ENCODE measurements at regions not wholly inside any gene's neighbourhood (a gene's known extent, or its start where the extent isn't known, plus 50 kb on each side); places are given as distances from the start of the nearest gene placed in this dataset.

DNA sequence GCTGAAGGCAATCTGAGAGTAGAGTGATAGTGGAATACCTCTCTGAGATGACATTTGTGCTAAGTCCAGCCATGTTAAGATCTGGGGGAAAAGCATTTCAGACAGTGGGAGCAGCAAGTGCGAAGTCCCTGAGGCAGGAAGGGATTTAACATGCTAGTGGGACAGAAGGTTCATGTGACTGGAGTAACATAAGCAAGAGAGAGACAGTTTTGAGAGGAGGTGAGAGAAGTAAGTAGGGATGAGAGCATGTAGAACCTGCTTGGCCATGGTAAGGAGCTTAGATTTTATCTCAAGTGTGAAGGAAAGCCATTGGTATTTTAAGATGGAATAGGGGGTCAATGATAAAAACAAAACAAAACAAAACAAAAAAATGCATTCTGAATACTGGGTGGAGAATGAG is 358.6 kb upstream of the KCNH8 start:
- intact Hi-C loops (cut with DNase I) = no loop called here
- no peak overlapping the region for H3K9ac ChIP-seq (ENCODE audit: low read depth in 2 of 2, low read length in 2 of 2)
- DNase-seq = no peak

GRCh38 chr3:18787441-18787840 is 360.9 kb upstream of the KCNH8 start:
- no peaks in the 10 kb centered on the region for H3K4me1 ChIP-seq
- no peaks in the 10 kb centered on the region for H3K36me3 ChIP-seq
- intact Hi-C loops (cut with DNase I) = no loop called here
- no peak overlapping the region for H3K9ac ChIP-seq (ENCODE audit: low read depth in 2 of 2, low read length in 2 of 2)
- H3K9me3 ChIP-seq = no peaks in the 10 kb centered on the region
- H3K27me3 ChIP-seq = no peaks in the 10 kb centered on the region
- H3K4me3 ChIP-seq = no peak overlapping the region
- no peak overlapping the region for H3K27ac ChIP-seq
- DNase-seq = no peak
- no peak for TF ChIP-seq CTCF (IDR thresholded peaks at IDR 0.05)

More for the DNA sequence above, 358.6 kb upstream of the KCNH8 start:
- no peak for TF ChIP-seq CTCF (IDR thresholded peaks at IDR 0.05)
- no peaks in the 10 kb centered on the region for H3K36me3 ChIP-seq
- H3K4me3 ChIP-seq = no peak overlapping the region
- no peaks in the 10 kb centered on the region for H3K27me3 ChIP-seq
- no peaks in the 10 kb centered on the region for H3K4me1 ChIP-seq
- H3K27ac ChIP-seq = no peak overlapping the region
- no peaks in the 10 kb centered on the region for H3K9me3 ChIP-seq

- DNase-seq = no peak
- Histone ChIP-seq H3K9ac (ENCODE audit: low read depth in 2 of 2, low read length in 2 of 2) (no peak overlapping the region), H3K4me3 (no peak overlapping the region), H3K27me3 (no peaks in the 10 kb centered on the region), H3K36me3 (no peaks in the 10 kb centered on the region), H3K9me3 (no peaks in the 10 kb centered on the region), H3K27ac (no peak overlapping the region), H3K4me1 (no peaks in the 10 kb centered on the region)
- no peak for TF ChIP-seq CTCF (IDR thresholded peaks at IDR 0.05)
- intact Hi-C loops (cut with DNase I) = no loop called here
Observed at GRCh38 chr3:18786650-18787323, 361.5 kb upstream of the KCNH8 start.

- Histone ChIP-seq H3K27me3 (no peaks in the 10 kb centered on the region), H3K9ac (ENCODE audit: low read depth in 2 of 2, low read length in 2 of 2) (no peak overlapping the region), H3K36me3 (no peaks in the 10 kb centered on the region), H3K4me1 (no peaks in the 10 kb centered on the region), H3K9me3 (no peaks in the 10 kb centered on the region), H3K27ac (no peak overlapping the region), H3K4me3 (no peak overlapping the region)
- TF ChIP-seq CTCF (IDR thresholded peaks at IDR 0.05) = no peak
- intact Hi-C loops (cut with DNase I) = no loop called here
- no peak for DNase-seq
Observed at GRCh38 chr3:18782191-18782590, 357.1 kb upstream of the SATB1 start.

- DNase-seq = no peak
- Histone ChIP-seq H3K27ac (no peak overlapping the region), H3K4me1 (no peaks in the 10 kb centered on the region), H3K4me3 (no peak overlapping the region), H3K9me3 (no peaks in the 10 kb centered on the region), H3K9ac (ENCODE audit: low read depth in 2 of 2, low read length in 2 of 2) (no peak overlapping the region), H3K27me3 (no peaks in the 10 kb centered on the region), H3K36me3 (no peaks in the 10 kb centered on the region)
- intact Hi-C loops (cut with DNase I) = no loop called here
- no peak for TF ChIP-seq CTCF (IDR thresholded peaks at IDR 0.05)
Observed at GRCh38 chr3:18780959-18781358, 355.8 kb upstream of the SATB1 start.

Data from colonic mucosa (tissue), 4 donors.